ENCODE measurements at regions not wholly inside any gene's neighbourhood (a gene's known extent, or its start where the extent isn't known, plus 50 kb on each side); places are given as distances from the start of the nearest gene placed in this dataset.

DNA sequence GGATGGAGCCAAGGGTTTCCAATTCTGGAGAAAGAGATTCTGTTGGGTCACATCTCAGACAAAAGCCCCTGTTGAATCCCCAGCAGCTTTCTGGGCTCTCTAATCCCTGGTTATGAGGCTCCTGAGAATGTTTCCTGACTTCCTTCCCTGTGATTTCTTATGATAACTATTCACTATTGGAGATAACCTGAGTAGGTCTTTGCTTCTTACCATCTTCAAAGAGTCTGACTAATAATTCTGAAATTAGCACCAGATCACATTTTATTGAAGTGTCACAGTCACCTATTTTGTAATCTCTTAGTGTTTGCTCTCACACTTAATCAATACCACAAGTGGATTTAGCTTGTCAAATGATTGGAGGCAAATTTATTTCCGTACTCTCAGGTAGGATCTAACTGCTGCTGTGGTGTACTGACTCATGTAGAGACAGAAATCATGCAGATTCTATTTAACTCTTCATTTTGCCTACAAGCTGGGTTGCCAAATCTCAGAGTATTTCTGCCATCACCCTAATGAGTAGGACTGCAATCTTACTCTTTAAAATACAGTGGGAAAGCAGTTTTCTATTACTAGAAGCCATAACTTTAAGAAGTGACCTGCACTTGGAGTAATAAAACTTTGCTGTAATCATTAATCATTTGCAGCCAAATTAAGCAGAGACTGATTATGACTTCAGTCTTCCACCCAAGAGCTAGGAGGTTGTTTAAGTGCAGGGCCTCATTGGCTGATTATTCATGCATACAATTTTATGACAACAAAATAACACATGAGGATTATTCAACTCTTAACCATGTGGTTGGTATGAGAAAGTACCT is 422.1 kb downstream of the EPM2A start:
- no peak for DNase-seq

DNA sequence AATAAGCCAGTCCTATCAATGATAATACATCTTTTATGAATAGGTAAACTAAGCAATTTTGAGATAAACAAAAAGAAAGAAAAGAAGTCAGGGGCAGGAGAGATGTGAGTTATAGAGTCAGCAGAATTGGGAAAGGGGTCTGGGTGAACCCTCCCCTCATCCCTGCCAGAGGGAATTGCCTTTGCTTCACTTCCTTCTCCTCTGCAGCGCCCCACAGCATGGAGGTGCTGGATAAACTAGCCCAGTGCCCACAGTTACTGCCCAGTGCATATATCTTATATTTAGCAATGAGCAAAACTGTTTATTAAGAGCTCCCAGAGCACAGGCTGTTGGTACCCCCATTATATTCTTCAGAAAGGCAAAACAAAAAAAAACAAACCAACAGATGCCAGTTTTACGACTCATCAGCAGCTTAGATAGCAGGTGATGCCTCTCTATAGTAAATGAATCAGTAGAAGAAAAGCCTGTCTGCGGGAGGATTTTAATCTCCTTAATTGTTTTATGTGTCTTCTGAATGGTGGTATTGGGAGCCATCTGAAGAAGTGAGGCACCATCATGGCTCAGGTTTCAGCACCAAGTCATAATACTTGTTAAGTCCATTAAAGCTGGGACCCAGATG is 419.2 kb downstream of the EPM2A start:
- no peak for DNase-seq

DNA sequence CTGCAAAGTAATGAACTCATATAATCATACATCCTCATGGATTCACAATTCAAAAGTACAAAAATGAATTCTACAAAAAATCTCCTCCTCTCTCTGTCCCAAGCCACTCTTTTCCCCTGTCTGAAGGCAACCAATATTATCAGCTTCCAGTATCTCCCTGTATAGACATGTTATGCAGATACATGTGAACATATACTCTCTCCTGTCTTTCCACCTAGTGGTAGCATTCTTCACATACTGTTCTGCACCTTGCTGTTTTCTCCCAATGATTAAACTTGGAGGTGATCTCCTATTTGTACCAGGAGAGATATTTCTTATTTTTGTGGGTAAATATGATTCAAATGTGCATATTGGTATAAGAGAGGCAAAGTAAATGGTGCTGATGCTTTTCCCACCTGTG is 416.4 kb downstream of the EPM2A start:
- no peak for DNase-seq

DNA sequence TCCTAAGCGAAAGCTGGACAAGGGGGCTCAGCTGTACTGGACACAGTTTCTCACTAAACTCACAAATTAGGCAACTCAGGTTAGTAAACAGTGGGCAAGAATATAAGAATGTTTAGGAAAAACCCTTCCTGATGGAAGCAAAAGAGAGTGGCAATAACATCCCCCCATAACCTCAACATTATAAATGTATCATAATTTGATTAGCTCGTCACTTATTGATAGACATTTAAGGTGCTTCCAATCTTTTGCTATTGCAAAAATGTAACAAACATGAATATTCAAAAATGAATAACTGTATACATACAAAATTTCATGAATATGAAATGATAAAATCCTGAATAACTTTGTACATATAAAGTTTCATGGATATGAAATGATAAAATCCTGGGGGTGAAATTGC is 415.7 kb downstream of the EPM2A start:
- no peak for DNase-seq

DNA sequence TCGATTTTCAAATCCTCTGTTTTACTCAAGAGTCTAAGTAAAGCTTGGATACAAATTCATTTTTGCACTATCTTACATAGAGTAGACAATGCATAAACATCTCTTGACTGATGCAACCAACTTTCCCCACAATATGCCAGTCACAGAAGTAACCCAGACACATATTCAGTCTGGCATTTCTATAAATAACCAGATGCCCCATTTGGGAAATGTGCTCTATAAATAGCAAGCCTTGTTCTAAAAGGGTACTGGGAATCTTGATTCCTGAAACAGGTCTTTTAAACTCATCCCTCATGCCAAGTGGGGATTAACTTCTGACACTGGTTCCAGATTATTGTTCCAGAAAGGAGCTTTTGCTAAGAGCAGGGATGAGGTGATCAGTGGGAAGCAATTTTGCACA is 411.7 kb downstream of the EPM2A start:
- DNase-seq = no peak

DNA sequence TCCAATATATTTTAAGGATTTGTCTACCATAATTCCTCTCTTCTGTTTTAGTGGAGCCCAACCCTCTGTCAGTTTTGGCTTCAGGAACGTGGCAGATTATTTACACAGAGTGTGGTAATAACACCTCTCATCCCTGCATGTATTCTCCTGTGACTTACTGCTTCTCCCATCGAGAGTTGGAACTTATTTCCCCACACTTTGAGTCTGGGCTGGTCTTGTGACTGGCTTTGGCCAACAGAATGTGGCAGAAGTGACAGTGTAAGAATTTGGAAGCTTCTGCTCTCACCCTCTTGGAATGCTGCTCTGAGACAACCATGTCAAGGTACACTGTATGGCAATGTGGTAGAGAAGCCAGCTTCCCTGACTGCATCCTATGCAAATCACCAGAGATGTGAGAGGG is 407.7 kb downstream of the EPM2A start:
- no peak for DNase-seq

DNA sequence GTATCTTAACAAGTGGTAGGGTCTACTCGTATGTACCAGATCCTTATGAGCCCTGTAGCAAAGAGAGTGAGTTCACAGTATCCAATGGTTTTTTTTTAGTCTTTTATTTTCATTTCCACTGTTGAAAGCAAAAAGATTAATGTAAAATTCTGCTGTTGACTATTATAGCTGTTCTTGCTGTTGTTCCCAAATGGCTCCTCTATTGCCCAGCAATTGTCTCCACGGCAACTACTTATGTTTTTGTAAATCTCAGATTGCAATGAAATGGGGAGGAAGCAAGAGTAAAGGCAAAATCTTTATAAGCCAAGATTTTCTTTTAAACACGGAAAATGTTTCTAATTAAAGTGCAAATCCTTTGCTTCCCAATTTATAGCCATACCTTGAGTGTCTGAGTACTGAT is 406.1 kb downstream of the EPM2A start:
- DNase-seq = no peak

DNA sequence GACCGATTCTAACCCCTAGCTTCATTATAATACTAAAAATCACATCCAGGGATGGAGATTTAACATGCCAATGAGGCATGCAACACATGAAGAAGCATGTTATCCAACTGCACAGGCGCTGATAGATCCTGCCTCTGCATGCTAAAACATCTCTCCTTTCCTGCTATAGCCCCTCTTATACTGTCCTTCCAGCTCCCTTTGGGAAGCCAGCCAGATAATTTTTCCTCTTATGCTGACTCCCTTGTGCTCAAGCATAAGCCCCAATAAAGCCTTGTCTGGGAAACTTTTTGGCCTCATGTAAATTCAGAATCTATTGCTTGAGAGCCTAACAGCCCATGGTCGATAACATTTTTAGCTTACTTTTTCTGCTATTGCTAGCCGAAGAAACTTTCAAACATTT is 404.3 kb downstream of the EPM2A start:
- DNase-seq = no peak

DNA sequence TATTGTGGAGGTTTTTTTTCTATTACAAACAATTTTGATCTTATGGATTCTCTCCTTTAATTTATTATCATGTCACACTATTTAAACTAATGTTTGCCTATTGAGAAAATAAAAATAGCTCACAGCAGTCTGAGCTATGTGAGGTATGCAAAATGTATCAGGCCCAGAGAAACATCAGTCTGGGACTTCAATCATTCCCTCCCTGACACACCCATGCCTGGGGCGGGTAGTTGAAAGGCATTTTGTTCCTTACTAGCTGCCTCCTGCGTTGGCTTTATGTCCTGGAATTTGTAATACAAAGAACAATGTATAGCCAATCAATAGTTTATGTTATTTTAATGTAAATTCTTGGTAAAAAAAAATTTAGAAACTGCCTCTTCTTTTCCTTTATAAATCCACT is 403.3 kb downstream of the EPM2A start:
- DNase-seq = no peak

DNA sequence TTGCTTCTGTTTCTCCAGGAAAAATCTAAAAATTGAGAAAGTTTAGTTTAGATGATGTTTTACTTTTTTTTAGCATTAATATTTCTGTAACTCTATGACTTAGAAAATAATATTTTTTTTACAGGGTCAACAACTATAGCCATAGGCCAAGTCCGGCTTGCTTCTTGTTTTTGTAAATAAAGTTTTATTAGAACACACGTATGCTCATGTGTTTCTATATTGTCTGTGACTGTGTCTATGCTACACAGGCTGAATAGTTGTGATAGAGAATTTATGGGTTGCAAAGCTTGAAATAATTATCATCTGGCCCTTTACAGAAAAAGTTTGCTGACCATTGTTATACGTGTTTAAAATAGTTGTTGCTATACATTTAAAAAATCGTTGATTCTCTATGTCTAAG is 399.2 kb downstream of the EPM2A start:
- no peak for DNase-seq

DNA sequence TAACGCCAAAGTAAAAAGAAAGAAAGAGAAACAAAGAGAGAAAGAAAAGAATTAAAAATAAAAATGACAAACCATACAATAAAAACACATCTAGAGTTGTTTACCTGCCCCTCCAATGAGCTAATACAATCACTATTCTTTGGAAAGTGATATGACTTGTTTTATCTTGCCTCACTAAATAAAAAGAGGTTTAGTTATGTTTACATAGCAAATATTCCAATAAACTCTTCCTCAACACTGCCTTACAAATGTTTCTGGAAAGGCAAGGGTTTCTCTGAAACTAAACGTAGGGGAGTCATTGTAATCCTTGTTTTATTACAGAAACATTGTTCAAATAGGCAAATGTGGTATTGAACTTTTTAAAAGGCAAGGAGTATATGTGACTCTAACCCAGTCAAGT is 396.2 kb downstream of the EPM2A start:
- no peak for DNase-seq

DNA sequence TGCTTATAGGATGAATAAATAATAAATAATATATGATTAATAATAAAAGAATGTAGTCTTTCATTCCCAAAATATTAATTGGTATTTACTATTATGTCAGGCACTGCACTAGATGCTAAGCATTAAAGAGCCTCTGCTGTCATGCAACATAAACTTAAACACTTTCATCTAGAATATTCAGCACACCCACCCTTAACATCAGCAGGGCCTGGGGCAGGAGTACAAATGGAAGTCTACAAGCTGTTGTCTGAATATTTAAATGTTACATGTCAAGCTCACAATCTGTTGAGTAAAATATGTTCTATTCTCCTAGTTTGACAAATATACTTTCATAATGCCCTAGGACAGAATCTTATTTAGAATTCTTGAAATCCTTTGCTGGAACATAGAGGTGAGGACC is 395.1 kb downstream of the EPM2A start:
- no peak for DNase-seq

DNA sequence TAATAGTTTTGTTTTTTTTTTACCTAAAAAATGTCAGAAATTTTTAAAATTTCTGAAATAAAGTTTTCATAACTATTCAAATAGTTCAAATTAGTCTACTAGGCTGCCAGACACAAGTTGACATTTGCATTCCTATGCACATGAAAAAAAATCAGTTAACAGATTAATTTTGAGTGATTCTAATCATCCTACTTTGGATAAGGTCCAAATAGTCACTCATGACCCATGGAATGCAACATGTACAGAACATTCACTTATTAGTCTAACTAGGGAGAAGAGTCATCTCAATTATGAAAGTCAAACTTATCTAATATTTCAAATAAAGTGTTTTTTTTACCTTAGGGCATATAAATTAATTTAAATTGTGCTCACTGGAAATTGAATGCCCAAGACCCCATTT is 390.2 kb downstream of the EPM2A start:
- DNase-seq = no peak

DNA sequence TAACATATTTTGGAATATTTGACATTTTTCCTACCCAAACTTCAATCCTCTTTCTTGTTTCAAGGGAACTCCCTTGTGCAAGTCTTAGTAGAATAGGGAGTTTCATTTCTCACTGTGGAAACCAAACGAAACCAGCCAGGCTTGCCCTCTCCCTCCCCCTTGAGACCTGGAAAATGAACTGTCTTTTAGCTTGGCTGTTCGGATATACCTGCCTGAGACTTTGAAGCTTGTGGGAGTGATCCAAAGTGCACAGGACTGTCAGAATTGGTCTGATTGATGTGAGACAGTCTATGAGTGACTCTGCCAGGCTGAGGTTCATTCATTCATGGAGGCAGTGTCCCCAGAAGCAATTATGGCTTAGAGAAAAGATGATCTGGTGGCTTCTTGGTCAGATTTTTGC is 388.1 kb downstream of the EPM2A start:
- DNase-seq = no peak

DNA sequence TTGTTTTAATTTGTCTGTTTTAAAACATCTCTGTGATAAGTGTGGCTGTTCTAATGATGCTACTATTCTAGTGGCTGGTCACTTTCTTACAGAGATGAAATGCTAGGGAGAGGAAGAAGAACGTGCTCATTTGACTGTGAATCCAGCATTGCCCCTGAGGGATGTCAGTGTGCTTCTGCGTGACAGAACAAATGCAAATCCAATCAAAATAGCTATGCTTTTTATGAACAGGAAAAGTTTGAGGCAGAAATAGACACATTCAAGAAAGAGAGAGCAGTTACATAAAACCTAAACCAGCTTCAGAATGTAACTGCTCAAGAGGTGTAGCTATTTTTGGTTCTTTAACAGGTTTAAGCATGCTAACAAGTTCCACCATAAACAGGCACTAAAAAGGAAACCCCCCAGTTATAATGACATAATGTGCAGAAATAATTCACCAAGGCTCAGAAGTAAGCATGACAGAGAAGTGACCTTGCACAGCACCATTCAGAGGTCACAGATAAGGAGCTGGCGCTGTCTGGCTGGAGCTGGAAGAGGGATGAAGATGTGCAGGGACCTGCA is 385.3 kb downstream of the EPM2A start:
- no peak for DNase-seq

DNA sequence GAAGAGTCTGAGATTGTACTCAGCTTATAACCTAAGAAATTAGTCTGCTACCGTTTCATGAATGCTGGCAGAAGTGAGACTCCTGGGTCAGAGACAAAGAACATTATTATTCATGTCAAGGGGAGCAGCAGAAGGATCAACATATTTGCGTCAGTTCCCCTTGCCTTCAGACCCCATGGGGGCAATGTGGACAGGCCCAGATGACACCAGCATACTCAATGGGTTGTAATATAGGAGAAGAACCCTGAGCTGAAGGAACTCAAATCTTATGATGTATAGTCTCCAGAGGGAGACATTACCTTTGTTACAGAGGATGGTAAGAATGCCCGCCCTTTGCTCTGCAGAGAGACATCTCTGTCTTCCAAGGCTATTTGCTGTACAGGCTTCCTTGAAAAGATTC is 384.4 kb downstream of the EPM2A start:
- no peak for DNase-seq

DNA sequence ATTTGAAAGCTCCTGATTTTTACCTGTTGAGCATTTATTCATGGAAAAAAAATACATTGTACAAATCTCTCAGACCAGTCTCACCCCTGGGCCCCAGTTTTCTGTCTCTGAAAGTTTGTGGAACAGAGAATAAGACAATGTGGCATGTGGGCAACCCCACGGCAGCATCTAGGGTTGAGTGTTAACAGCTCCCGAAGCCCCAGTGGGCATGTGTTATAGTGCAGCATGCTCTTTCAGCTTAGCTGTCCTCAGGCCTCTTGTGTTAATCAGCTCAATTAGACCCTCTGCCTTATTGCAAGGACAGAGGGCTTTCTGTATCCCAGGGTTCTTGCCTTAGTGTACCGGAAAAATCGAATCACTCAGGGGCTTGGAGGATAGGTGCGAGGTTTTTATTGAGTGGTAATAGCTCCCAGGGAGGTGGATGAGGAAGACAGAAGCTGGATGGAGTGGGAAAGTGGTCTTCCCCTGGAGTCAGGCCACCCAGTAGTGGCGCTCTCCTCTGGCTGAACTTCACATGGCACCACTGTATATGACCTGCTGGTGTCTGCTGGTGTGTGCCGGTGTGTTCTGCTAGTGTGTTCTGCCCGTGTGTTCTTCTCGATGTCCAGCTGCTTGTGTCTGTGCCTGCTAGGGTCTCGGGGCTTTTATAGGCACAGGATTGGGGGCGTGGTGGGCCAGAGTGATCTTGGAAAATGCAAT is 382.8 kb downstream of the EPM2A start:
- DNase-seq = no peak

DNA sequence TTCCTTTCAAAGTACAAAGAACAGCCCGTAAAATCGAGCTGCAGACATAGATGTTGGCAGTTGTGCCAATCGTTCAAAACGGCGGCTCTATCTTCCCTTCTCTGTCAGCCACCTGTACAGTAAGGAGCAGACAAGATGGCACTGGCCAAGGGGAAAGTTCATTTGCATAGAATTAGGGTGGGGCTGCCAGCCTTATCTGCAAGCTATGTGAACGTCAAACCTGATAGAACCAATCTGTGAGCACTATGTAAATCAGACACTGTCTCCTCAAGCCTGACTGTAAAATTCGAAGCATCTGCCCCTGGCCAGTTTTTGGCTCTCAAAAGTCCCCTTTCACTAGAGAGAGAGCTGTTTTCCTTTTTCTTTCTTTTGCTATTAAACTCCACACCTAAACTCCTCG is 374.5 kb downstream of the EPM2A start:
- no peak for DNase-seq

DNA sequence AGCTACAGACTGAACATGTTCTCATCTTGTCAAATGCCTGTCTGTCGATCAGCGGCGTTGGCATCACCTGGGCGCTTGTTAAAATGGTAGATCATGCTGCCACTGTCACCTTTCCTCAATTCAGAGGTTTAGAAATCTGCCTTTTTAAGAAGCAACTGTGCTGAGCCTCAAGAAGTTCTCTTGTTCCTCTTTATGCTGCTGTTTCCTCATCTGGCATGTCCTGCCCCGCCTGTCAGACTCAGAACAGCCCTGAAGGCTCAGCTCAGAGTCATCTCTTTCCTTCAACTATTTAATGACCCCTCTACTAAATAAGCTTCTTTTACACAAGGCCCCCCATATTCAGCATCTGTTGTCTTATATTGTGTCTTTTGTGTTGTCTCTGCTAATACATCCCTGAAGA is 368.2 kb downstream of the EPM2A start:
- DNase-seq = no peak

DNA sequence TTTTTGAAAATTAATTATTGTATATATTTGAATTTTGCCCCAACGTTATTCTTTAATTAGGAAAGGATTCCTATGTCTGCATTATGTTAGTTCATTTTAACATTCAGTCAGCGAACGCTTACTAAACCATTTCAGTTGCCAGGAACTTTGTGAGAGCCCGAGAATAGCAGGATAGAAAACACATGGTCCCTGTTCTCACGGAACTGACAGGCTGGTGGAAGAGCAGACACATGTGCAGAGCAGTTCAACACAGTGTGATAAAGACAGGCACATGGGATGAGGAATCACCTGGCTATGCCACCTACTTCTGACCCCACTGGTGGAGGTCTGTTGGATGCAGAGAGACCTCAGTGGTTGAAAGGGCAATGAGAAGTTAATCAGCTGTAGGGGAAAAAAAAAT is 367.2 kb downstream of the EPM2A start:
- no peak for DNase-seq

DNA sequence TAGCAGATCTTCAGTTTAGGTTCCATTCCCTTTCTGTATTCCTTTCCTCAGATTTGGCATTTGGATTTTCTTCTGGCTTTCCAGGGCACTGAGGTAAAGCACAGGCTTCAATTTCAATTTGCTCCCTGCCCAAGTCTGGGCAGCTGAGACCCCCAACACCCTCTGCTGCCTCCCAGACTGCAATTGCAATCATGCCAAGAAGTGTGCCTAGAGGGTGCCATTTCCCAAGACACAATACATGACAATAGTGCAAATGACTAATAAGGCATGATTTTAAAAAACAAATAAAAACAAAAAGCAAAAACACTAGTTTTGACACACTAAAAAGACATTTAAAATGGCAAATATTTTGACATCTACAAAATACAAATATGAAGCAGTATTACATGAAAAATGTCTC is 364.8 kb downstream of the EPM2A start:
- DNase-seq = no peak

DNA sequence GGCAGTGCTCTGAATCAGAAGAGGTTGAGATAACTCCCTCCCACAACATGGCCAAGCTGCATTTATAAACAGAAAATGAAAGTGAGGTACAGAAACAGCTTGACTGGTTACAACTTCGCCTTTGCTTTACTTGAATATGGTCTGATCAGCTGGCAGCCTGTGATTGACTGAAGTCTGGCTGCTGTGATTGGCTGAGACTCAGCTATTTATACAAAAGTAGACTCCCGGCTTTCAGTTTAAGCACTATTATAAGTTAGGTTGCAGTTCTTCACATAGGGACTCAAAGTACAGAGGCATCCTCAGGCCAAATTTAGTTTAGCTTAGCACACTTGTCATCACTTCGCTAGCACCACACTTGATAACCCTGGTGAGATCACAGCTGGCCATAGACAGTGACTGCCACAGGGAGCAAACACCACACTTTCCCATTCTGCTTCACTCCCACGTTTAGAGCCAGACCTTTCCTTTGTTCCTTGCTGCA is 362.6 kb downstream of the EPM2A start:
- DNase-seq = no peak

DNA sequence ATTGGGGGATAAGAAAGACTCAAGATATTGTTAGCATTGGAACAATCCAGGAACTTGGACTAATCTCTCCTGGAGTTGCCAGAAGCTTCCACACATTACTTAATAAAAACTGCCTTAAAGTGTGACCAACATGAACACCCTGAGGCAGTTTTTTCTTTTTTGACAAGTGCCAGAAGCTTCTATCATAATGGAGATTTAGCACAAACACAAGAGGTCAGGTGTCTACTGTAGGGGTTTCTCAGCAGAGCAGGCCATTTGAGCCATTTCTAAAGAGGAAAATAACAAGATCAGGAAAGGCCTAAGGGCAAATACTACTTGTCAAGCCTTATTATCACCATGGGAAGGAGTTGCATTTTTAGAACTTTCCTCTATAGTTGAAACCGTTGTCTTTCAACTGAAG is 361.5 kb downstream of the EPM2A start:
- DNase-seq = no peak

DNA sequence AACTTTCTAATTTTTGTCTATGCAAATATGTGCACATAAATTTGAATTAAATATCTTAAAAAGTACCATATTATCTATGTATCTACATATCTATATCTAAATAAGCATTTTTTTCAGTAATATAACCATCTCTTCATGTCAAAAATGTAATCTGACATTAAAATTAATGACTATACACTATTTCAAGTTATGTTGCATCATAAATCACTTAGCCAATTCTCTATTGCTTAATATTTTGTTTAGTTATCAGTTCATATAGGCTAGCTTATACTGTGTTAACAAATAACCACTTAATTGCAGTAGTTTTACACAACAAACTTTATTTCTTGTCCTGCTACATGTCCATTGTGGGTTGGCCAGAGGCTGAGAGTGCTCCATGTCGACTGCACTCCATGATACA is 360.8 kb downstream of the EPM2A start:
- DNase-seq = no peak
